22Rv1 (cell line): ENCODE measurements at regions not wholly inside any gene's neighbourhood (a gene's known extent, or its start where the extent isn't known, plus 50 kb on each side); places are given as distances from the start of the nearest gene placed in this dataset.

ENCODE experiments used
- ZFX ChIP-seq: fragments of 450-650 bp; IDR thresholded peaks from 2 replicates; pipeline ENCODE4 v1.6.1; 2017; ENCODE audit warnings: antibody characterized with exemption, borderline replicate concordance
- TF ChIP-seq, protein P1 (sequence below): fragments of 450-650 bp; IDR thresholded peaks from 2 replicates; pipeline ENCODE4 v1.5.1; 2017; ENCODE audit warnings: mild to moderate bottlenecking

DNA sequence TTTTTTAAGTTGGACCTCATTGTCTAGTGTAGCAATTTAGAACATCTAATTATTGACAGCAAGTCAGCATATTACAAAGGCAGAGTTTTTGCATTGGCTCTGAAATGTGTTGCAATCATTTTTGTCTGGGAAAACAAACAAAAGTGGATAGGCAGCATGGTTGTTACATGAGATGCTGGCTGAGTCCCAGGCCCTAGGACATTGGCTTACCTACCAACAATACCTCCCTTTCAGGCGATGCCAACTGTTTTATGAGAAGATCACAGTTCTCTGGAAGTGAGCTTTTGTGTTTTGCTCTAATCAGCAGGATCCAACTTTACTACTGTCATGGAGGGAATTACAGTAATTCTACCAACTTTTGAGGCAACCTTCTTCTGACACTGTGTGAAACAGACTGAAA, 71.5 kb upstream of the CXADR start:
- TF ChIP-seq, protein P1, sequence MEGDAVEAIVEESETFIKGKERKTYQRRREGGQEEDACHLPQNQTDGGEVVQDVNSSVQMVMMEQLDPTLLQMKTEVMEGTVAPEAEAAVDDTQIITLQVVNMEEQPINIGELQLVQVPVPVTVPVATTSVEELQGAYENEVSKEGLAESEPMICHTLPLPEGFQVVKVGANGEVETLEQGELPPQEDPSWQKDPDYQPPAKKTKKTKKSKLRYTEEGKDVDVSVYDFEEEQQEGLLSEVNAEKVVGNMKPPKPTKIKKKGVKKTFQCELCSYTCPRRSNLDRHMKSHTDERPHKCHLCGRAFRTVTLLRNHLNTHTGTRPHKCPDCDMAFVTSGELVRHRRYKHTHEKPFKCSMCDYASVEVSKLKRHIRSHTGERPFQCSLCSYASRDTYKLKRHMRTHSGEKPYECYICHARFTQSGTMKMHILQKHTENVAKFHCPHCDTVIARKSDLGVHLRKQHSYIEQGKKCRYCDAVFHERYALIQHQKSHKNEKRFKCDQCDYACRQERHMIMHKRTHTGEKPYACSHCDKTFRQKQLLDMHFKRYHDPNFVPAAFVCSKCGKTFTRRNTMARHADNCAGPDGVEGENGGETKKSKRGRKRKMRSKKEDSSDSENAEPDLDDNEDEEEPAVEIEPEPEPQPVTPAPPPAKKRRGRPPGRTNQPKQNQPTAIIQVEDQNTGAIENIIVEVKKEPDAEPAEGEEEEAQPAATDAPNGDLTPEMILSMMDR = no peak
- TF ChIP-seq ZFX = no peak
